ENCODE measurements at regions not wholly inside any gene's neighbourhood (a gene's known extent, or its start where the extent isn't known, plus 50 kb on each side); places are given as distances from the start of the nearest gene placed in this dataset.

- H3K36me3 ChIP-seq (ENCODE audit: insufficient read depth, low read length) = no peaks in the 10 kb centered on the region
- H3K27me3 ChIP-seq (ENCODE audit: insufficient read depth, low read length) = 0 out of 2 replicates have a peak, but pooled peaks cover 3% of the 10 kb centered on the region
- H3K4me3 ChIP-seq (ENCODE audit: low read length) = no peak overlapping the region
- no peak overlapping the region for H3K27ac ChIP-seq (ENCODE audit: low read depth, low read length)
- H3K9me3 ChIP-seq (ENCODE audit: insufficient read depth, low read depth, low read length) = no peaks in the 10 kb centered on the region
- H3K9ac ChIP-seq (ENCODE audit: low read depth, low read length) = no peak overlapping the region
- WGBS = 100% methylated on average over 1 of the region's 1 CpG
- no peaks in the 10 kb centered on the region for H3K4me1 ChIP-seq (ENCODE audit: insufficient read depth, low read length)
Measured at GRCh38 chr3:59103552-59103951, 53.7 kb upstream of the CFAP20DC start.

- H3K27ac ChIP-seq (ENCODE audit: low read depth, low read length) = no peak overlapping the region
- WGBS = 84% methylated on average over 4 of the region's 4 CpGs
- no peaks in the 10 kb centered on the region for H3K36me3 ChIP-seq (ENCODE audit: insufficient read depth, low read length)
- no peaks in the 10 kb centered on the region for H3K9me3 ChIP-seq (ENCODE audit: insufficient read depth, low read depth, low read length)
- peaks cover 5% of the 10 kb centered on the region; the same call in 1 of the 2 replicates for H3K27me3 ChIP-seq (ENCODE audit: insufficient read depth, low read length)
- no peak overlapping the region for H3K4me3 ChIP-seq (ENCODE audit: low read length)
- no peaks in the 10 kb centered on the region for H3K4me1 ChIP-seq (ENCODE audit: insufficient read depth, low read length)
- H3K9ac ChIP-seq (ENCODE audit: low read depth, low read length) = no peak overlapping the region
Measured at GRCh38 chr3:59101231-59101736, 51.5 kb upstream of the CFAP20DC start.

All from HUES64 (cell line).